Naive B cell (primary cell): ENCODE measurements at regions not wholly inside any gene's neighbourhood (a gene's known extent, or its start where the extent isn't known, plus 50 kb on each side); places are given as distances from the start of the nearest gene placed in this dataset.
"Not testable (repeated sequence)": the region's sequence is repeated elsewhere in the genome, so short reads cannot be mapped to it uniquely, and the experiment has no call there.

Experiments
- ATAC-seq, 2 donors: fragments of 150-1000 bp; cut with Tn5 transposase; 2 replicates each; pipeline ENCODE4 v1.10.0; 2021; ENCODE audit warnings: low read depth in 2 of 2, mild to moderate bottlenecking in 2 of 2, moderate library complexity in 2 of 2
- DNase-seq: peaks from one replicate; pipeline ENCODE4 v3.0.0; 2022
- H3K27ac Mint-ChIP-seq, 6 donors: one replicate each; pipeline ENCODE4 v1.8.0; 2020 to 2022; ENCODE audit warnings: mild to moderate bottlenecking in 6 of 6, mixed read lengths in 6 of 6, moderate library complexity in 5 of 6, inconsistent platforms in 2 of 6
- H3K27me3 Mint-ChIP-seq, 3 donors: one replicate each; pipeline ENCODE4 v1.8.0; 2021 to 2022; ENCODE audit warnings: mixed read lengths in 3 of 3, mild to moderate bottlenecking in 1 of 3
- H3K36me3 Mint-ChIP-seq, 2 donors: one replicate each; pipeline ENCODE4 v1.8.0; 2020 to 2022; ENCODE audit warnings: mixed read lengths in 2 of 2, inconsistent platforms in 1 of 2, mild to moderate bottlenecking in 1 of 2
- H3K4me1 Mint-ChIP-seq, 3 donors: one replicate each; pipeline ENCODE4 v1.8.0; 2020 to 2022; ENCODE audit warnings: mixed read lengths in 3 of 3, inconsistent platforms in 1 of 3, mild to moderate bottlenecking in 1 of 3, moderate library complexity in 1 of 3
- H3K4me3 Mint-ChIP-seq, 8 donors: one replicate each; pipeline ENCODE4 v1.8.0; 2020 to 2022; ENCODE audit warnings: mild to moderate bottlenecking in 8 of 8, mixed read lengths in 8 of 8, moderate library complexity in 8 of 8, inconsistent platforms in 2 of 8
- H3K9me3 Mint-ChIP-seq, 7 donors: one replicate each; pipeline ENCODE4 v1.8.0; 2020 to 2022; ENCODE audit warnings: mixed read lengths in 7 of 7, mild to moderate bottlenecking in 5 of 7, inconsistent platforms in 2 of 7, moderate library complexity in 1 of 7

DNA sequence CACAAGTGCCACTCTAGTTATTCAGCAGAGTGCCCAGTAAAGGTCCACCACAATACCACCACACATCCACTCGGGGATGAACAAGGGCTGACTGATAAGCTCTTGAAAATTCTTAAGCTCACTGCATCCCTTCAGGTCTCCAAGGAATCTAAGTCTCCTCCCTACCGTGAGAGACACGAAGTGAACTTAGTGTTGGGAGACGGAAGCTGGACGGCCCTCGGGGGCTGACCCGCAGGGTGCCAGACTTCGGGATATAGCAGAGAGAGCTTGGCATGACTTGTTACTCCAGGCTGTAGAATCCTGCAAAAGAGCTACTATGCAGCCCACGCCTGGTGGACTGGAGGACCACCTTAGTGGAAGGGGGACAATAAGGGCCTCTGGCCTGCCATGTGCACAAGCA lies 75.1 kb downstream of the LYZL1 start:
- not testable (repeated sequence) for DNase-seq, H3K27me3 Mint-ChIP-seq, H3K9me3 Mint-ChIP-seq, H3K27ac Mint-ChIP-seq, H3K4me1 Mint-ChIP-seq, H3K36me3 Mint-ChIP-seq, ATAC-seq, H3K4me3 Mint-ChIP-seq

DNA sequence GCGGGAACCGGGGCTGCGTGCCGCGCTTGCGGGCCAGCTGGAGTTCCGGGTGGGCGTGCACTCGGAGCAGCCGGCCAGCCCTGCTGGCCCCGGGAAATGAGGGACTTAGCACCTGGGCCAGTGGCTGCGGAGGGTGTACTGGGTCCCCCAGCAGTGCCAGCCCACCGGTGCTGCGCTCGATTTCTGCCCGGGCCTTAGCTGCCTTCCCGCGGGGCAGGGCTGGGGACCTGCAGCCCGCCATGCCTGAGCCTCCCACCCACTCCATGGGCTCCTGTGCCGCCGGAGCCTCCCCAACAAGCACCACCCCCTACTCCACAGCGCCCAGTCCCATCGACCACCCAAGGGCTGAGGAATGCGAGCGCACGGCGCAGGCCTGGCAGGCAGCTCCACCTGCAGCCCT lies 77.3 kb downstream of the LYZL1 start:
- H3K27ac Mint-ChIP-seq, result not testable (repeated sequence)

DNA sequence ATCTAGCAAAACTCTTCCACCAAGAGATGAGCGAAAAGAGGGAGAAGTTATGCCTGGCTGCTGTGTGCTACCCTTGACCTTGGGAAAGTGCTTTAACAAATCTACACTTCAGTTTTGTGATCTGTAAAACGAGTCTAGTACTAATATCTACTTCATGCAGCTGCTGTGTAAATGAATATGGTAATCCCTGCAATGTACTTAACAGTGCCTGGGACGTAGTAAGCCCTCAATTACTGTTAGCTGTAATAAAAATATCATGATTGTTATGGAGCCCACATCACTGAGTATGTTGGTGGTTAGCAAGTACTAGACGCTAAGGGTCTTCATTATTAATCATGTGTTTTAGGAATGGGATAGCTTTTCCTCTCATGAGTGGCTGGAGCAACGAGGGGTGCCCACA lies 80.5 kb downstream of the LYZL1 start:
- Mint-ChIP-seq H3K36me3 (no peaks in the 10 kb centered on the region), H3K27me3 (peaks cover 7 to 27% (median 14%) of the 10 kb centered on the region in 3 donors), H3K27ac (no peak overlapping the region), H3K4me1 (no peaks in the 10 kb centered on the region), H3K4me3 (no peak overlapping the region), H3K9me3 (peaks cover 0 to 2% (median 0%) of the 10 kb centered on the region in 7 donors)
- DNase-seq, result no peak
- ATAC-seq, result no peak

More for the DNA sequence above, 77.3 kb downstream of the LYZL1 start:
- ATAC-seq, H3K9me3 Mint-ChIP-seq, DNase-seq, H3K4me1 Mint-ChIP-seq, H3K4me3 Mint-ChIP-seq, H3K36me3 Mint-ChIP-seq: not testable (repeated sequence)
- peaks cover 4 to 26% (median 14%) of the 10 kb centered on the region in 3 donors for H3K27me3 Mint-ChIP-seq

DNA sequence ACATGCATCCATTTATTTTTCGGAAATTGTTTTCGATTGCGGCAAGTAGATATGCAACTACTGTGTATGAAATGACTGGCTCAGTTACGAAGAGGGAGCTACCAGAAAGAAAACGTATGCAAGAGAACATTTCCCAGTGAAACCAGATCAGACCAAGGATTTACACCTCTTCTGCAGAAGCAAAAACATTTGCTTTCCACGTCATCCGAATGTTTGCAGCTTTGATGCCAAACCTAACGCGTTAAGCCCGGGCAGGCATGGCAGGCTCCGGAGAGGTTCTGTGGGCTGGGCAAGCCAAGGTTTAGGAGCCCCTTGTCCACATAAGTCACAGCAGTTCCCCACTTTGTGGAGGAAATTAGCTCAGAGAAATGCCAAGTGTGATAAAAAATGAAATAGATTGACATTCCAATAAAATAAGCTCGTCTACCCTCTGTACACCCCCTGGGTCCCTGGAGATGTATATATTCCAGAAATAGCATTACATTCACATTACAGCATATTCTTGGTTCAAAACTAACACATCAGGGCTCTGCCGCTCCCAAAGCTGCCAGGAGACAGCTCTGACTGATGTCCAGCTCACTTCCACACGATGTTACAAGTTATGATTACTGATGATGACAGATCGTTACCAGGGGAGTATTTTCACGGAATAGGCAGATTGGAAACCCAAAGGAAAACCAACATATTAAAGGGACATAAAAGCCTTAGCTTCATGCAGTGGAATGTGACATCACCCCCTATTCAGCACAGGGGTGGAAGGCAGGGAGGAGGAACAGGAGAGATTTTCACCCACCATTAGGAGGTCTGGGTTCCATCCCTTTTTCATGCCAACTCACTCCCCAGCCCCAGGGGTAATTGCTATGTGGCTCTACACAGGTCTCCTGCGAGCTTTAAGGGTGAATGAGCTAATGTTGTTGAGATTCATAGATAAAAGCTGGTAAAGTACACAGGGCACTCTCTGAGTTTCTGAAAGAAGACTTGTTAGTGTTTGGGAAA lies 81.5 kb downstream of the LYZL1 start:
- ATAC-seq (no peak), DNase-seq (no peak)
- H3K27me3 Mint-ChIP-seq, result peaks cover 6 to 27% (median 14%) of the 10 kb centered on the region in 3 donors
- H3K9me3 Mint-ChIP-seq, result peaks cover 0 to 2% (median 0%) of the 10 kb centered on the region in 7 donors
- no peak overlapping the region for H3K4me3 Mint-ChIP-seq
- no peaks in the 10 kb centered on the region for H3K36me3 Mint-ChIP-seq
- no peak overlapping the region for H3K27ac Mint-ChIP-seq
- H3K4me1 Mint-ChIP-seq, result no peaks in the 10 kb centered on the region

DNA sequence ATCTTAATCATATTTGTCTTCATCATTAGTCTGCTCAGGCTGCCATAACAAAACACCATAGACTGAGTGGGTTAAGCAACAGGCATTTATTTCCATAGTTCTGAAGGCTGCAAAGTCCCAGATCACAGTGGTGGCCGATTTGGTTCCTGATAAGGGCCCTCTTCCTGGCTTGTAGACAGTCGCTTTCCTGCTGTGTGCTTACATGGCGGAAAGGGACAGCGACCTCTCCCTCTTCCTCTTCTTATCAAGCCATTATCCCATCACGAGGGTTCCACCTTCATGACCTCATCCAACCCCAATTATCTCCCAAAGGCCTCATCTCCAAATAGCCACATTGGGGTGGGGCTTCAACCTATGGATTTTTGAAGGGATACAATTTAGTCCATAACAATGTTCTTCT lies 84.0 kb downstream of the LYZL1 start:
- DNase-seq, result no peak
- peaks cover 0 to 3% (median 0%) of the 10 kb centered on the region in 7 donors for H3K9me3 Mint-ChIP-seq
- no peak overlapping the region for H3K4me3 Mint-ChIP-seq
- no peaks in the 10 kb centered on the region for H3K36me3 Mint-ChIP-seq
- no peak for ATAC-seq
- peak overlapping the region in 1 of 6 donors; percentile 38 for H3K27ac Mint-ChIP-seq
- no peaks in the 10 kb centered on the region for H3K4me1 Mint-ChIP-seq
- peaks cover 3 to 27% (median 14%) of the 10 kb centered on the region in 3 donors for H3K27me3 Mint-ChIP-seq

DNA sequence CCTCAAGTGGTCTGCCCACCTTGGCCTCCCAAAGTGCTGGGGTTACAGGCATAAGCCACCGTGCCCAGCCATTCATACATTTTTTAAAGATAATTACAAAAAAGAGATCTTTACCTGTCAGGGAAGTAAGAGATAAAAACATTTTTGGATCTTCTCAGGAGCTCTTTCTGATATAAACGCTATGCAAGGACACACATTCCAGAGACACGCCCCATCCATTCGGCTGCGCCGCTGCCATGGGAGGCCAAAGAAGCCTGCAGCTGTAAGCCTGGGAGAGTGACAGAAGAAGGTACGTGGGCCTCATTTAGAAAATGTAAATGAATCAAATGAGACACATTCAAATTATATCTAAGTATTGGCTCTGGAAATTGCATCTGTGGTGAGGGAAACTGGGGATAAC lies 85.3 kb downstream of the LYZL1 start:
- no peak overlapping the region for H3K27ac Mint-ChIP-seq
- no peak for ATAC-seq
- H3K4me3 Mint-ChIP-seq, result no peak overlapping the region
- DNase-seq, result no peak
- H3K9me3 Mint-ChIP-seq, result peaks cover 0 to 4% (median 0%) of the 10 kb centered on the region in 7 donors
- no peaks in the 10 kb centered on the region for H3K4me1 Mint-ChIP-seq
- H3K36me3 Mint-ChIP-seq, result no peaks in the 10 kb centered on the region
- H3K27me3 Mint-ChIP-seq, result peaks cover 3 to 21% (median 14%) of the 10 kb centered on the region in 3 donors

DNA sequence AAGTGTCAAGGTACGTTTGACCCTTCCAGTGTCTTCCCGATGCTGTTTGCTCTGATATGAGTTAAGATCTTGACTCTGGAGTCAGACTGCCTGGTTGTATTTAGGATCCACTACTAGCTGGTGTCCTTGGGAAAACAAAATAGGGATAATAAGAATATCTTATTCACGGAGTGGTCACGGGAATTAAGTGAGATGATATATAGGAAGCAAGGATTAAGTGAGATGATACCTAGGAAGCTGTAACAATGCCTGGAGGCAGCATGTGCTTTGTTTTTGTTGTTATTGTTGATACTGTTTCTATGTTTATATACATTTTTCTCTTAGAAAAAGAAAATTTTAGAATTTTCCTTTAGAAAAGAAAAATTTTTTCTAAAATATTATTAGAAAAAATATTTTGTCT lies 87.0 kb downstream of the LYZL1 start:
- Mint-ChIP-seq H3K4me3 (no peak overlapping the region), H3K4me1 (no peaks in the 10 kb centered on the region), H3K27ac (no peak overlapping the region), H3K27me3 (peaks cover 0 to 4% (median 3%) of the 10 kb centered on the region in 3 donors), H3K36me3 (no peaks in the 10 kb centered on the region), H3K9me3 (peaks cover 0 to 4% (median 0%) of the 10 kb centered on the region in 7 donors)
- no peak for DNase-seq
- ATAC-seq, result no peak

DNA sequence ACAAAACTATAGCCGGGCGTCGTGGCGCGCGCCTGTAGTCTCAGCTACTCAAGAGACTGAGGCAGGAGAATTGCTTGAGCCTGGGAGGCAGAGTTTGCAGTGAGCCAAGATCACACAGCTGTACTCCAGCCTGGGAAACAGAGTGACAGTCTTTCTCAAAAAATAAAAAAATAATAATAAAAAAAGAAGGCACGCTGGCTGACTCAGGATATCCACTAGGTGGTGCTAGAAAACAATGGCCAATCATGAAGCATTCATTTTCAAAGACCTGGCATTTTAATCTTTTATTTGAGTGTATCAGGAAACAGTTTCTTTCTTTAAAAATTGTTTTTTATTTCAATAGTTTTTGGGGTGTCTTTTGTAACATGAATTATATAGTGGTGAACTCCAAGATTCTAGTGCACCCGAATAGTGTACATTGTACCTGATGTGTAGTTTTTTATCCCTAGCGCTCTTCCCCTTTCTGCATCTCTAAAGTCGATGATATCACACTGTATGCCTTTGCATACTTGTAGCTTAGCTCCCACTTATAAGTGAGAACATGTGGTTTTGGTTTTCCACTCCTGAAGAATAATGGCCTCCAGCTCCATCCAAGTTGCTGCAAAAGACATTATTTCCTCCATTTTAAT lies 88.6 kb downstream of the LYZL1 start:
- DNase-seq (no peak), ATAC-seq (no peak)
- Mint-ChIP-seq H3K4me1 (no peaks in the 10 kb centered on the region), H3K4me3 (no peak overlapping the region), H3K36me3 (no peaks in the 10 kb centered on the region), H3K9me3 (peaks cover 0 to 4% (median 0%) of the 10 kb centered on the region in 7 donors), H3K27me3 (peaks cover 0 to 6% (median 4%) of the 10 kb centered on the region in 3 donors), H3K27ac (no peak overlapping the region)

DNA sequence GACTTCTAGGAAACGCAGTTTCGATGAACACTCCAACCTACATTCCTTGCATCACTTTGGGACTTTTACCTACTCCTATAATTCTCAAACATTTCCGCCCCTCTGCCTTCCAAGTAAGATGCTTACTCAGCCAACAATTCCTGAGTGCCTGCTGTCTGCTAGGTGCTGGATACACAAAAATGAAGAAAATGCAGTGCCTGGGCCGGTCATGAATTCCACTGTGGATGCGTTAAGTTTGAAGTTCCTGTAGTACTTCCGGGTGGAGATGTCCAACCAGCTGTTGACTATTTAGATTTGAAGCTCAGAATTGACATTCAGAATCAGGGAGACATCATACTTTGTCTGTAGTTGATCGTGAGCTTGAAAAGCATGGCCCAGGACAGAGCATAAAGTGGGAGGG lies 89.2 kb downstream of the LYZL1 start:
- Mint-ChIP-seq H3K27me3 (peaks cover 0 to 6% (median 4%) of the 10 kb centered on the region in 3 donors), H3K27ac (peak overlapping the region in 1 of 6 donors; percentile 9), H3K36me3 (no peaks in the 10 kb centered on the region), H3K4me1 (no peaks in the 10 kb centered on the region), H3K9me3 (peaks cover 0 to 4% (median 0%) of the 10 kb centered on the region in 7 donors), H3K4me3 (no peak overlapping the region)
- DNase-seq (no peak), ATAC-seq (no peak)

DNA sequence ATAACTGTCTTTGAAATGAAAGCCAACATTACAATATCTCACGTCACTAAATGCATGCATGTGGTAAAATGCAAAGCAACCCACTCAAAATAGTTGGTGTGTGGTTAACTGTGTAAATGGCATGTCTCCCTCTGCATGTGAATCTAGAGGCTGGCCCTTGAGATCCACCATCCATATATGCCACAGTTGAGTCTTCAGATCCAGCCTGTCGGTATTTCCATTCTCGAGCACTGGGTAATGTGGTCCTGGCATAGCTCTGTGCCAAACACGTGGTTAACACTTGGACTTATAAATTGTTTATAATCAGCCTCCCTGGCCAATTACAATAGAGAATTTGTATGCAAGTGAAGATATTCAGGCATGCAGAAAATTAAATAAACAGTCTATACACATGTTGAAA lies 90.3 kb downstream of the LYZL1 start:
- DNase-seq (no peak), ATAC-seq (no peak)
- H3K36me3 Mint-ChIP-seq, result no peaks in the 10 kb centered on the region
- H3K4me3 Mint-ChIP-seq, result no peak overlapping the region
- H3K9me3 Mint-ChIP-seq, result peaks cover 0 to 4% (median 0%) of the 10 kb centered on the region in 7 donors
- H3K4me1 Mint-ChIP-seq, result no peaks in the 10 kb centered on the region
- H3K27ac Mint-ChIP-seq, result no peak overlapping the region
- peaks cover 0 to 4% (median 3%) of the 10 kb centered on the region in 3 donors for H3K27me3 Mint-ChIP-seq

DNA sequence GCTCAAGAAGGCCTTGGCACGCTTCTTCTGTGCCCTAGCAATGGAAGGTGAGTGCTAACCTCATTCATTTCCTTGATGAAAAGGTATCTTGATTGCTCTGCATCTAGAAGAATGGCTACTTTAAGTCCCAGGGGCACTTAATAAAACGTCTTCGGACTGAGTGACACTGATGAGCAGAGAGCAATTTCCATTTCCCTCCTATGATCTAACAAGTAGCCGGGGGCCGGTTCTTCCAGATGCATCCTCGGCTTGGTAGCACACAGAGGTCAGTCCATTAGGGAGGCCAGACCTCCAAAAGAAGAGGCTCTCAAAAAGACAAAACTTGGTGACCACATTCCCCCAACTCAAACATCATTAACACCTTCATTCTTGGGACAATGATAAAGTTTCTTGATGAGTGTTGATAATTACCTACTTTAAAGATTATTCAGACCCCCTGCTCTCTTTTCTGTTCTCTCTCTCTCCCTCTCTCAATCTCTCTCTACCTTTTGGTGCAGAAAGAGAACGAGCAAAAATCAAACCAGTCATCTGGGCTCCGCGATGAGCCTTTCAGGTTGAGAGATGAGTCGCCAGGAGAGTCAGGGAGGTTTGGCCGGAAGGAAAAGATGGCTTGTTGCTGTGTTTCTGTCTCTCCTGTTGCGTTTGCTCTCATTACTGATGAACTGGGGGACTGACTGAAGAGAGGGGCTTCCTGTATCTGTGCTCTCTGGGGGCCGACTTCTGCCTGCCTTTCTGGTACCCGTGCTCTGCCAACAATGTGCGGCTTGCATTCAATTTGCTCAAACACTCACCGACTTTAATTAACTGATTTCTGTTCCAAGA lies 91.1 kb downstream of the LYZL1 start:
- H3K9me3 Mint-ChIP-seq, ATAC-seq, DNase-seq, H3K4me3 Mint-ChIP-seq, H3K4me1 Mint-ChIP-seq, H3K27ac Mint-ChIP-seq, H3K27me3 Mint-ChIP-seq, H3K36me3 Mint-ChIP-seq: not testable (repeated sequence)

DNA sequence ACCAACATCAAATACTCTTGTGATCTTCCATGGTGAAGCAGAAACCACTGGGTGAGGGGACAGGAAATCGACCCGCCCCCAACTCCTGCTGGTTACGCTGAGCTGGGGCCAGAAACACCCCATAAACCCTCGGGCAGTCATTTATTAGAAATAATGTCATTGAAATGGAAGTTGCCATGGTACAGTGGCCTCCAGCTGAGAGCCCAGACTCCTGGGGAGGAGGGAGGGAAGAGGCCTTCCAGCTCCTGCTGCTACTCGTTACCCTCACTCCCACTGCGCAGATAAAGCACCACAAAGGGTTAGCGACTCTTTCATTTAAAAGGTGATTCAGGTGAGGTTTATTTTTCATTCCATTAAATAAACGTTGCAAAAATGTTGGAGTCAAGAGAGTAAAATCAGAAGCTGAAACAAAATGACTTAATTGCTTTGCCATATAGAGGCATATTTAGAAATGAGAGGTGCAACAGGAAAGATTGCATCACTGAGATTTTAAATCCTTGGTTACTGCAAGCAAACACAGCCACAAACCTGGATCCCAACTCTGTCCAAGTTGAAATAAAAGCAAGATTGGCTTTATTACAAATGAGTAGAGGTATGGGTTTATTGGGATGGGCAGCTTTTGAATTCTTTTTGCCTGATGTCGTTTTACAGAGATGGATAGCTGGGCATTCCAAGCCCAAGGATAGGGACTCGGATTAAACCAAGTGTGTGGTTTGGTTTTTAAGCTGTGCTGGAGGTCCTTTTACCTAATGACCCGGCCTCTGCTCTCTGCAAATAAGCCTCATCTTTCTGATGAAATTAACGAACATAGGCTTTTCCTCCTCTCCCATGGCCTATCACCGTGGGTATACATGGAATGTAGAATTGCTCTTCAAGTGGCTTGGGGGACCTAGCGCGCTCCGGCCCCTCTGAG lies 92.0 kb downstream of the LYZL1 start:
- not testable (repeated sequence) for H3K4me3 Mint-ChIP-seq, H3K9me3 Mint-ChIP-seq, H3K27me3 Mint-ChIP-seq, H3K36me3 Mint-ChIP-seq, H3K4me1 Mint-ChIP-seq, ATAC-seq, DNase-seq, H3K27ac Mint-ChIP-seq
